OCI-LY7 (cell line): ENCODE measurements at regions not wholly inside any gene's neighbourhood (a gene's known extent, or its start where the extent isn't known, plus 50 kb on each side); places are given as distances from the start of the nearest gene placed in this dataset.

Experiments used
- BruUV-seq: library from RNA; stranded (reverse); fragments of 400-500 nt; replicated peaks from 2 replicates; lab custom pipeline; 2021; lab: Mats Ljungman, UMichigan
- CTCF ChIA-PET: fragments of 300-600 bp; sonication (Branson Sonifier 250); formaldehyde crosslinking; loops from one replicate; lab custom pipeline; 2022; ENCODE audit warnings: antibody characterized with exemption; ENCODE audit not compliant: unreplicated experiment; lab: Charles Lee
- POLR2A ChIA-PET: fragments of 300-600 bp; sonication (Branson Sonifier 250); formaldehyde crosslinking; loops from one replicate; lab custom pipeline; 2022; ENCODE audit warnings: antibody characterized with exemption; lab: Charles Lee
- DNase-seq: peaks from one replicate; pipeline ENCODE4 v3.0.0-alpha.2; 2015; ENCODE audit warnings: low spot score
- H2AFZ ChIP-seq: fragments of 200-600 bp; sonication (generic), shearing (Covaris generic); 2 replicates; pipeline ENCODE4 v1.6.1; 2014; ENCODE audit warnings: mild to moderate bottlenecking, antibody characterized with exemption, low read length, moderate library complexity
- H3K27ac ChIP-seq: fragments of 200-600 bp; sonication (generic); 2 replicates; pipeline ENCODE4 v1.5.1; 2014; ENCODE audit warnings: mixed run types, low read depth, mild to moderate bottlenecking, moderate library complexity, low read length, inconsistent platforms; ENCODE audit not compliant: poor library complexity, severe bottlenecking
- H3K36me3 ChIP-seq: fragments of 200-600 bp; sonication (generic); 2 replicates; pipeline ENCODE4 v1.6.1; 2014; ENCODE audit warnings: mild to moderate bottlenecking, antibody characterized with exemption, low read length, moderate library complexity, mixed read lengths; ENCODE audit not compliant: insufficient read depth
- H3K4me1 ChIP-seq: fragments of 200-600 bp; sonication (generic); 2 replicates; pipeline ENCODE4 v1.5.1; 2014; ENCODE audit warnings: mild to moderate bottlenecking, low read length; ENCODE audit not compliant: insufficient read depth, poor library complexity, severe bottlenecking
- H3K4me2 ChIP-seq: fragments of 200-600 bp; sonication (generic); 2 replicates; pipeline ENCODE4 v1.6.1; 2014; ENCODE audit warnings: mild to moderate bottlenecking, low read length
- H3K4me3 ChIP-seq: fragments of 200-600 bp; sonication (generic); 2 replicates; pipeline ENCODE4 v1.5.1; 2014; ENCODE audit warnings: mild to moderate bottlenecking, low read depth, low read length; ENCODE audit not compliant: poor library complexity, severe bottlenecking
- H3K79me2 ChIP-seq: fragments of 200-600 bp; sonication (generic); 2 replicates; pipeline ENCODE4 v1.6.1; 2016; ENCODE audit warnings: low read depth, mild to moderate bottlenecking, low read length, moderate library complexity, mixed read lengths; ENCODE audit not compliant: insufficient read depth
- H3K9me2 ChIP-seq: fragments of 200-600 bp; sonication (generic); 2 replicates; pipeline ENCODE4 v1.6.1; 2016; ENCODE audit warnings: mild to moderate bottlenecking, low read length, mixed read lengths; ENCODE audit not compliant: insufficient read depth
- H3K9me3 ChIP-seq: fragments of 200-600 bp; sonication (generic); 2 replicates; pipeline ENCODE4 v1.6.1; 2014; ENCODE audit warnings: mild to moderate bottlenecking, mixed run types, low read length, mixed read lengths
- H4K20me1 ChIP-seq: fragments of 200-600 bp; sonication (generic); 2 replicates; pipeline ENCODE4 v1.6.1; 2014; ENCODE audit warnings: mild to moderate bottlenecking, antibody characterized with exemption, low read length, moderate library complexity, mixed read lengths; ENCODE audit not compliant: insufficient read depth
- EZH2phosphoT487 ChIP-seq: fragments of 200-600 bp; sonication (generic); IDR thresholded peaks from 2 replicates; pipeline ENCODE4 v1.6.1; 2018; ENCODE audit warnings: low read depth, borderline replicate concordance, mild to moderate bottlenecking, mixed run types, antibody characterized with exemption, low read length, moderate library complexity, mixed read lengths
- intact Hi-C: fragments of 100-400 bp; cut with micrococcal nuclease; formaldehyde crosslinking; loops from one replicate; pipeline ENCODE4 v1.10.0; 2022; ENCODE audit not compliant: unreplicated experiment
- TF ChIP-seq, protein P1 (sequence below): fragments of 200-600 bp; sonication (generic); conservative IDR thresholded peaks from 2 replicates; pipeline ENCODE4 v1.5.1; 2014; ENCODE audit warnings: mild to moderate bottlenecking, antibody characterized with exemption, low read length, moderate library complexity, mixed read lengths

DNA sequence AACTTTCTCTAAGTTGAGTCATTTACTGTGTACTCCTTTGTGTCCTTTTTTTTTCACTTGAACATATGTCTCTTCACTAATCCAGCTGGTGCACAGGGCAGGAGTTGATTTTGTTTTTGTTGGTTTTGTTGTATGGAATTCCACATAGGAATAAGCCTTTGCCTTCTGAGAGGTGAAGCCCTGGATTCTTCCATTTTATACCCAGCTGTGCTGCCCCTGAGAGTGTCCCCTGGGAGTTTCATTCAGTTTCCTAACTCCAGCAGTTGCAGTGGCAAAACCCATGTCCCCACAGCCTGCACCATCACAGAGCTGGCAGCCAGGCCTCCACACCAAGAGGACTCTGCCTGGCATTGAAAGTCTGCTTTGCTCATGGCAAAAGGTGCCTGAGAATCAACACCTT is 107.3 kb upstream of the SYNDIG1 start:
- Histone ChIP-seq H3K4me1 (no peaks in the 10 kb centered on the region), H4K20me1 (no peaks in the 10 kb centered on the region), H3K79me2 (no peaks in the 10 kb centered on the region), H3K9me2 (no peaks in the 10 kb centered on the region), H3K27ac (no peak overlapping the region), H3K9me3 (no peaks in the 10 kb centered on the region), H3K4me2 (no peak overlapping the region), H3K4me3 (no peak overlapping the region), H3K36me3 (no peaks in the 10 kb centered on the region), H2AFZ (no peak overlapping the region)
- POLR2A ChIA-PET, result no interaction called here
- no peak for DNase-seq
- TF ChIP-seq, protein P1, sequence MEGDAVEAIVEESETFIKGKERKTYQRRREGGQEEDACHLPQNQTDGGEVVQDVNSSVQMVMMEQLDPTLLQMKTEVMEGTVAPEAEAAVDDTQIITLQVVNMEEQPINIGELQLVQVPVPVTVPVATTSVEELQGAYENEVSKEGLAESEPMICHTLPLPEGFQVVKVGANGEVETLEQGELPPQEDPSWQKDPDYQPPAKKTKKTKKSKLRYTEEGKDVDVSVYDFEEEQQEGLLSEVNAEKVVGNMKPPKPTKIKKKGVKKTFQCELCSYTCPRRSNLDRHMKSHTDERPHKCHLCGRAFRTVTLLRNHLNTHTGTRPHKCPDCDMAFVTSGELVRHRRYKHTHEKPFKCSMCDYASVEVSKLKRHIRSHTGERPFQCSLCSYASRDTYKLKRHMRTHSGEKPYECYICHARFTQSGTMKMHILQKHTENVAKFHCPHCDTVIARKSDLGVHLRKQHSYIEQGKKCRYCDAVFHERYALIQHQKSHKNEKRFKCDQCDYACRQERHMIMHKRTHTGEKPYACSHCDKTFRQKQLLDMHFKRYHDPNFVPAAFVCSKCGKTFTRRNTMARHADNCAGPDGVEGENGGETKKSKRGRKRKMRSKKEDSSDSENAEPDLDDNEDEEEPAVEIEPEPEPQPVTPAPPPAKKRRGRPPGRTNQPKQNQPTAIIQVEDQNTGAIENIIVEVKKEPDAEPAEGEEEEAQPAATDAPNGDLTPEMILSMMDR, result no peak
- TF ChIP-seq EZH2phosphoT487, result no peak
- BruUV-seq, result no TSS peak
- CTCF ChIA-PET, result no interaction called here
- intact Hi-C loops, result no loop called here

DNA sequence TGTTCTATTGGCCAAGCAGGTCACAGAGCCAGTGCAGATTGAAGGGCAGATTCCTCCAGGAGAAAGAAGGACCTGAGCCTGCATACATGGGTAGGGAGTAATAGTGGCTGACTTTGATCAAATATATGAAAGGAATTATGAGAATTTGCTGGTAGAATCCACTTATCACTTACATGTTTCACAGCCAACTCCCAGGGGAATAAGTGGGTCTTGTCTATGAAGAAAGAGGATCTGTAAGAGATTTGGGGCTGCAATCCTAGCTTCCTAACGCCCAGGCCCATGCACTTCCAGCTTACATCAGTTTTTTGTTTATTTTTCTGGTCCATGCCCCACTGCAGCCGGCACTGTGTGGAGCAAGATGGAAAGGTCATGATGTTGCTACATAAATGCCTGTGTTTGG is 107.9 kb upstream of the SYNDIG1 start:
- H3K79me2 ChIP-seq, result no peaks in the 10 kb centered on the region
- no peak overlapping the region for H2AFZ ChIP-seq
- no peak overlapping the region for H3K4me2 ChIP-seq
- H3K4me1 ChIP-seq, result no peaks in the 10 kb centered on the region
- intact Hi-C loops, result no loop called here
- BruUV-seq, result no TSS peak
- no peak overlapping the region for H3K4me3 ChIP-seq
- H3K9me2 ChIP-seq, result no peaks in the 10 kb centered on the region
- TF ChIP-seq, protein P1, result no peak
- no peak for TF ChIP-seq EZH2phosphoT487
- no peaks in the 10 kb centered on the region for H4K20me1 ChIP-seq
- H3K36me3 ChIP-seq, result no peaks in the 10 kb centered on the region
- CTCF ChIA-PET, result no interaction called here
- POLR2A ChIA-PET, result no interaction called here
- no peak overlapping the region for H3K27ac ChIP-seq
- DNase-seq, result no peak
- no peaks in the 10 kb centered on the region for H3K9me3 ChIP-seq

DNA sequence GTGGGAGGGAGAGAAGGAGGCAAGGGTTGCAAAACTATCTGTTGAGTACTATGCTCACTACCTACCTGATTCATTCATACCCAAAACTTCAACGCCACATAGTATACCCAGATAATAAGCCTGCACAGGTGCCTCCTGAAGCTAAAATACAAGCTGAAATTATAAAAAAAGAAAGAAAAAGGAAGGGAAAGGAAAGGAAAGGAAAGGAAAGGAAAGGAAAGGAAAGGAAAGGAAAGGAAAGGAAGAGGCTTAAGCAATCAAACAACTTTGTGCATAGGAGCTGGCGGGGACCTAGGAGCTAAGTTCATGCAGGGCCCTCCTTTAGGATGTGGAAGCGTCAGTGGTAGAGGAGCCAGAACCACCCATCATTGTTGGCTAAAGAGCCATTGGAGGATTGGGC is 108.9 kb upstream of the SYNDIG1 start:
- Histone ChIP-seq H3K79me2 (no peaks in the 10 kb centered on the region), H3K27ac (no peak overlapping the region), H3K4me3 (no peak overlapping the region), H2AFZ (no peak overlapping the region), H3K36me3 (no peaks in the 10 kb centered on the region), H4K20me1 (no peaks in the 10 kb centered on the region), H3K9me2 (no peaks in the 10 kb centered on the region), H3K4me2 (no peak overlapping the region), H3K9me3 (no peaks in the 10 kb centered on the region), H3K4me1 (no peaks in the 10 kb centered on the region)
- ChIA-PET POLR2A (no interaction called here), CTCF (no interaction called here)
- TF ChIP-seq EZH2phosphoT487, result no peak
- TF ChIP-seq, protein P1, result no peak
- no peak for DNase-seq
- intact Hi-C loops, result no loop called here
- no TSS peak for BruUV-seq
